ENCODE measurements at regions not wholly inside any gene's neighbourhood (a gene's known extent, or its start where the extent isn't known, plus 50 kb on each side); places are given as distances from the start of the nearest gene placed in this dataset.

GRCh38 chr4:57371671-57372070 is 261.5 kb upstream of the IGFBP7 start:
- Histone ChIP-seq H4K20me1 (ENCODE audit: control insufficient read depth, insufficient read depth, low read depth, low read length) (no peaks in the 10 kb centered on the region), H3K79me2 (ENCODE audit: control insufficient read depth, low read length) (no peaks in the 10 kb centered on the region), H3K27me3 (ENCODE audit: control insufficient read depth, low read length) (no peaks in the 10 kb centered on the region), H3K36me3 (ENCODE audit: control insufficient read depth, low read length) (no peaks in the 10 kb centered on the region), H3K9me2 (replicated peaks; ENCODE audit: control insufficient read depth, low read length) (no peaks in the 10 kb centered on the region), H3K9me3 (ENCODE audit: control insufficient read depth, insufficient read depth, low read length) (no peaks in the 10 kb centered on the region), H3K27ac (ENCODE audit: low read depth, low read length) (no peak overlapping the region), H3F3A (ENCODE audit: control insufficient read depth, insufficient read depth) (no peaks in the 10 kb centered on the region), H3K4me3 (ENCODE audit: low read length) (no peak overlapping the region), H3K4me2 (ENCODE audit: low read length) (no peak overlapping the region), H3K4me1 (ENCODE audit: control insufficient read depth, low read length) (no peaks in the 10 kb centered on the region)
- TF ChIP-seq CTCF (IDR thresholded peaks at IDR 0.05; ENCODE audit: low read depth, low read length, poor library complexity, severe bottlenecking) (no peak), EZH2phosphoT487 (IDR thresholded peaks at IDR 0.05; ENCODE audit: borderline replicate concordance, low read length) (no peak)

- Histone ChIP-seq H3K79me2 (ENCODE audit: control insufficient read depth, low read length) (no peaks in the 10 kb centered on the region), H3F3A (ENCODE audit: control insufficient read depth, insufficient read depth) (no peaks in the 10 kb centered on the region), H3K4me2 (ENCODE audit: low read length) (no peak overlapping the region), H3K9me2 (replicated peaks; ENCODE audit: control insufficient read depth, low read length) (no peaks in the 10 kb centered on the region), H3K4me3 (ENCODE audit: low read length) (no peak overlapping the region), H3K4me1 (ENCODE audit: control insufficient read depth, low read length) (no peaks in the 10 kb centered on the region), H3K27ac (ENCODE audit: low read depth, low read length) (no peak overlapping the region), H3K36me3 (ENCODE audit: control insufficient read depth, low read length) (no peaks in the 10 kb centered on the region), H4K20me1 (ENCODE audit: control insufficient read depth, insufficient read depth, low read depth, low read length) (no peaks in the 10 kb centered on the region), H3K9me3 (ENCODE audit: control insufficient read depth, insufficient read depth, low read length) (no peaks in the 10 kb centered on the region), H3K27me3 (ENCODE audit: control insufficient read depth, low read length) (no peaks in the 10 kb centered on the region)
- no peak for TF ChIP-seq EZH2phosphoT487 (IDR thresholded peaks at IDR 0.05; ENCODE audit: borderline replicate concordance, low read length)
Measured at GRCh38 chr4:57370691-57371090, 260.5 kb upstream of the IGFBP7 start.

- Histone ChIP-seq H3K4me1 (ENCODE audit: control insufficient read depth, low read length) (no peaks in the 10 kb centered on the region), H3K4me3 (ENCODE audit: low read length) (no peak overlapping the region), H3K9me3 (ENCODE audit: control insufficient read depth, insufficient read depth, low read length) (no peaks in the 10 kb centered on the region), H3K36me3 (ENCODE audit: control insufficient read depth, low read length) (no peaks in the 10 kb centered on the region), H3K79me2 (ENCODE audit: control insufficient read depth, low read length) (no peaks in the 10 kb centered on the region), H3K27me3 (ENCODE audit: control insufficient read depth, low read length) (no peaks in the 10 kb centered on the region), H3F3A (ENCODE audit: control insufficient read depth, insufficient read depth) (no peaks in the 10 kb centered on the region), H4K20me1 (ENCODE audit: control insufficient read depth, insufficient read depth, low read depth, low read length) (no peaks in the 10 kb centered on the region), H3K4me2 (ENCODE audit: low read length) (no peak overlapping the region), H3K9me2 (replicated peaks; ENCODE audit: control insufficient read depth, low read length) (no peaks in the 10 kb centered on the region), H3K27ac (ENCODE audit: low read depth, low read length) (no peak overlapping the region)
- TF ChIP-seq EZH2phosphoT487 (IDR thresholded peaks at IDR 0.05; ENCODE audit: borderline replicate concordance, low read length): no peak
- TF ChIP-seq CTCF (IDR thresholded peaks at IDR 0.05; ENCODE audit: low read depth, low read length, poor library complexity, severe bottlenecking): no peak
Measured at GRCh38 chr4:57369446-57369845, 259.3 kb upstream of the IGFBP7 start.

DNA sequence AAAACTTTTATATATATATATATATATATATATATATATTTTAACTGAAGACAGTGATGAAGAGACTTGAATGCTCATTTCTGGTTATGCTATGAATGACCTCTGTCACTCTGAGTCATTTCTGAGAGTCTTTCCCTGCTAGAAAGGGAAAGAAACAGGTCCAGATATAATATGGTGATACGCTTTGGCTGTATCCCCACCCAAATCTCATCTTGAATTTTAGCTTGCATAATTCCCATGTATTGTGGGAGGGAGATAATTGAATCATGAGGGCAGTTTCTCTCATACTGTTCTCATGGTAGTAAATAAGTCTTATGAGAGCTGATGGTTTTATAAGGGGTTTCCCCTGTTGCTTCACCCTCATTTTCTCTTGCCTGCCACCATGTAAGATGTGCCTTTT is 254.1 kb upstream of the IGFBP7 start:
- Histone ChIP-seq H3K27me3 (ENCODE audit: control insufficient read depth, low read length) (no peaks in the 10 kb centered on the region), H3K79me2 (ENCODE audit: control insufficient read depth, low read length) (no peaks in the 10 kb centered on the region), H3F3A (ENCODE audit: control insufficient read depth, insufficient read depth) (no peaks in the 10 kb centered on the region), H3K9me2 (replicated peaks; ENCODE audit: control insufficient read depth, low read length) (no peaks in the 10 kb centered on the region), H3K36me3 (ENCODE audit: control insufficient read depth, low read length) (no peaks in the 10 kb centered on the region), H4K20me1 (ENCODE audit: control insufficient read depth, insufficient read depth, low read depth, low read length) (no peaks in the 10 kb centered on the region), H3K4me1 (ENCODE audit: control insufficient read depth, low read length) (no peaks in the 10 kb centered on the region), H3K4me2 (ENCODE audit: low read length) (no peak overlapping the region), H3K9me3 (ENCODE audit: control insufficient read depth, insufficient read depth, low read length) (no peaks in the 10 kb centered on the region), H3K4me3 (ENCODE audit: low read length) (no peak overlapping the region), H3K27ac (ENCODE audit: low read depth, low read length) (no peak overlapping the region)
- TF ChIP-seq CTCF (IDR thresholded peaks at IDR 0.05; ENCODE audit: low read depth, low read length, poor library complexity, severe bottlenecking) (no peak), EZH2phosphoT487 (IDR thresholded peaks at IDR 0.05; ENCODE audit: borderline replicate concordance, low read length) (no peak)

All from DOHH2 (cell line).